ENCODE measurements at regions not wholly inside any gene's neighbourhood (a gene's known extent, or its start where the extent isn't known, plus 50 kb on each side); places are given as distances from the start of the nearest gene placed in this dataset.

DNA sequence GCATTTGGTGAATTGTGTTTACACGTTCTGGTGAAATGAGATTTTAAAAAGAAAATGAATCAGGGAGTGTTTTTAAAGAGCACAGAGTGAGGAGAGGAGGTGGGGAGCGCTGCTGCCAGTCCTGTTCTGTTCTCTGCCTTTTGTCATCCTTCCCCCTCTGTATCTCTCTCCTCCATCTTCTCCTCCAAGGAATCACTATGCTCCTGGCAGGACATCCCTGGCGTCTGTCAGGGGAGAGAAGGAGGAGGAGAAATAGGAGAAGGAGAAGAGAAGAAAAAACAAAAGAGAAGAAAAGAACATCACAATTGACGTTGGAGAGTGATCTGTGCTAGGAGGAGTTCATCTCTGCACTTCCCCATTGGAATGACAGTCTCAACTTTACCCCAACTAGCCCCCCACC lies 627.6 kb upstream of the TBL1XR1 start:
- Histone ChIP-seq H2AFZ (ENCODE audit: low read length) (peak overlapping the region; percentile 62; the same call in 1 of the 2 replicates), H3K4me1 (replicated peaks in 1 of 4; ENCODE audit: control insufficient read depth in 3 of 4, insufficient read depth in 4 of 4, low read length in 3 of 4) (peaks cover 0 to 4% (median 0%) of the 10 kb centered on the region in 4 experiments; a peak in 2 of 7 replicates), H2AK5ac (ENCODE audit: low read depth, low read length) (no peak overlapping the region), H2BK20ac (ENCODE audit: low read length) (no peak overlapping the region), H3K14ac (ENCODE audit: insufficient read length) (no peak overlapping the region), H4K20me1 (replicated peaks in 1 of 2; ENCODE audit: control insufficient read depth in 1 of 2, insufficient read depth in 2 of 2, low read length in 2 of 2) (no peaks in the 10 kb centered on the region), H3K18ac (ENCODE audit: extremely low read depth, low read length) (no peak overlapping the region), H3K9me3 (ENCODE audit: insufficient read depth in 2 of 2, low read depth in 1 of 2, low read length in 1 of 2) (no peaks in the 10 kb centered on the region), H3K27ac (ENCODE audit: low read depth, low read length) (no peak overlapping the region), H3K79me2 (ENCODE audit: control insufficient read depth in 1 of 2, insufficient read depth in 2 of 2, low read length in 2 of 2) (no peaks in the 10 kb centered on the region), H3K4me3 (ENCODE audit: extremely low read depth in 1 of 4, insufficient read depth in 2 of 4, low read depth in 3 of 4, low read length in 4 of 4) (no peak overlapping the region), H4K91ac (replicated peaks; ENCODE audit: insufficient read length, low read length) (no peak overlapping the region), H3K23ac (ENCODE audit: insufficient read length) (no peak overlapping the region), H2BK120ac (replicated peaks; ENCODE audit: low read depth, low read length) (no peak overlapping the region), H3K4ac (replicated peaks; ENCODE audit: insufficient read length, low read depth, low read length) (no peak overlapping the region), H3K36me3 (ENCODE audit: control insufficient read depth in 2 of 4, insufficient read depth in 4 of 4, low read length in 3 of 4) (no peaks in the 10 kb centered on the region), H3K9ac (replicated peaks in 1 of 4; ENCODE audit: extremely low read depth in 1 of 4, low read depth in 3 of 4, low read length in 3 of 4) (no peak overlapping the region), H4K5ac (ENCODE audit: insufficient read length, low read depth, low read length) (no peak overlapping the region), H3K27me3 (replicated peaks in 1 of 4; ENCODE audit: control insufficient read depth in 3 of 4, extremely low read depth in 1 of 4, insufficient read depth in 3 of 4, low read length in 3 of 4) (no peaks in the 10 kb centered on the region), H2BK5ac (ENCODE audit: low read depth, low read length) (no peak overlapping the region), H3K79me1 (ENCODE audit: low read depth, low read length) (no peaks in the 10 kb centered on the region), H4K8ac (ENCODE audit: extremely low read depth, insufficient read depth, low read length) (no peak overlapping the region), H3K56ac (replicated peaks; ENCODE audit: insufficient read length, low read depth, low read length) (no peak overlapping the region), H2BK15ac (ENCODE audit: low read length) (no peak overlapping the region), H3K23me2 (ENCODE audit: low read depth, low read length) (no peaks in the 10 kb centered on the region), H3K4me2 (ENCODE audit: insufficient read depth in 1 of 2, low read depth in 2 of 2, low read length in 2 of 2) (no peak overlapping the region), H2BK12ac (ENCODE audit: low read depth, low read length) (no peak overlapping the region)
- CTCF ChIA-PET (ENCODE audit: partially characterized antibody): interaction anchor here (0.8 to 0.9 kb wide), 2 partner anchors 10 to 1012 kb away, joined by 3 read pairs; no protein-coding TSS in a partner anchor
- POLR2A ChIA-PET (ENCODE audit: partially characterized antibody): no interaction called here
- TF ChIP-seq POLR2AphosphoS5 (IDR thresholded peaks at IDR 0.05; ENCODE audit: low read depth, low read length) (no peak), HDAC6 (IDR thresholded peaks at IDR 0.05; ENCODE audit: low read depth, low read length) (no peak), NRF1 (IDR thresholded peaks at IDR 0.05; ENCODE audit: low read depth, low read length) (no peak), SIN3A (conservative IDR thresholded peaks at IDR 0.05 in 1 of 2, IDR thresholded peaks at IDR 0.05 in 1 of 2; ENCODE audit: low read depth in 1 of 2, low read length in 2 of 2) (no peak), RXRA (IDR thresholded peaks at IDR 0.05; ENCODE audit: insufficient read depth, low read depth, low read length) (no peak), CHD2 (IDR thresholded peaks at IDR 0.05; ENCODE audit: low read length) (no peak), RBBP5 (IDR thresholded peaks at IDR 0.05; ENCODE audit: borderline replicate concordance, low read depth, low read length) (no peak), KDM5A (IDR thresholded peaks at IDR 0.05; ENCODE audit: low read length) (no peak), CHD1 (IDR thresholded peaks at IDR 0.05; ENCODE audit: low read depth, low read length) (no peak), ZNF274 (IDR thresholded peaks at IDR 0.05; ENCODE audit: borderline replicate concordance, extremely low read depth, low read length) (no peak), ATF3 (IDR thresholded peaks at IDR 0.05; ENCODE audit: insufficient read depth, low read depth, low read length) (no peak)
- FAIRE-seq (no peak), DNase-seq (ENCODE audit: low read depth in 1 of 2, low spot score in 2 of 2) (no peak)
- WGBS, 2 experiments (ENCODE audit: extremely low coverage in 1 of 2, insufficient coverage in 1 of 2, insufficient read length in 1 of 2, insufficient replicate concordance in 2 of 2, low coverage in 1 of 2, low lambda C conversion rate in 2 of 2, missing lambda C conversion rate in 1 of 2): 56% methylated on average over 4 of the region's 4 CpGs; no CpG with 5 or more reads in 1 of the 2 experiments
